GM12878 (cell line): ENCODE measurements at regions not wholly inside any gene's neighbourhood (a gene's known extent, or its start where the extent isn't known, plus 50 kb on each side); places are given as distances from the start of the nearest gene placed in this dataset.

Source experiments
- BRCA1 ChIP-seq: IDR thresholded peaks from 2 replicates; pipeline ENCODE4 v1.6.1; 2011; ENCODE audit warnings: low read depth, low read length, improper control_type of control experiment
- SMARCA5 ChIP-seq: fragments of 450-650 bp; IDR thresholded peaks from 2 replicates; pipeline ENCODE4 v1.6.1; 2017; ENCODE audit warnings: mild to moderate bottlenecking
- TF ChIP-seq, protein P1 (sequence below), 3 experiments: IDR thresholded peaks in 2 of 3; conservative IDR thresholded peaks in 1 of 3; 2 replicates each; pipeline ENCODE4 v1.5.1; 2011; ENCODE audit warnings: low read depth in 3 of 3, low read length in 3 of 3, mild to moderate bottlenecking in 3 of 3, control low read depth in 2 of 3, moderate library complexity in 2 of 3, inconsistent platforms in 1 of 3, mixed read lengths in 1 of 3; ENCODE audit not compliant: control insufficient read depth in 2 of 3, insufficient read depth in 1 of 3; ENCODE audit errors: extremely low read depth in 1 of 3

DNA sequence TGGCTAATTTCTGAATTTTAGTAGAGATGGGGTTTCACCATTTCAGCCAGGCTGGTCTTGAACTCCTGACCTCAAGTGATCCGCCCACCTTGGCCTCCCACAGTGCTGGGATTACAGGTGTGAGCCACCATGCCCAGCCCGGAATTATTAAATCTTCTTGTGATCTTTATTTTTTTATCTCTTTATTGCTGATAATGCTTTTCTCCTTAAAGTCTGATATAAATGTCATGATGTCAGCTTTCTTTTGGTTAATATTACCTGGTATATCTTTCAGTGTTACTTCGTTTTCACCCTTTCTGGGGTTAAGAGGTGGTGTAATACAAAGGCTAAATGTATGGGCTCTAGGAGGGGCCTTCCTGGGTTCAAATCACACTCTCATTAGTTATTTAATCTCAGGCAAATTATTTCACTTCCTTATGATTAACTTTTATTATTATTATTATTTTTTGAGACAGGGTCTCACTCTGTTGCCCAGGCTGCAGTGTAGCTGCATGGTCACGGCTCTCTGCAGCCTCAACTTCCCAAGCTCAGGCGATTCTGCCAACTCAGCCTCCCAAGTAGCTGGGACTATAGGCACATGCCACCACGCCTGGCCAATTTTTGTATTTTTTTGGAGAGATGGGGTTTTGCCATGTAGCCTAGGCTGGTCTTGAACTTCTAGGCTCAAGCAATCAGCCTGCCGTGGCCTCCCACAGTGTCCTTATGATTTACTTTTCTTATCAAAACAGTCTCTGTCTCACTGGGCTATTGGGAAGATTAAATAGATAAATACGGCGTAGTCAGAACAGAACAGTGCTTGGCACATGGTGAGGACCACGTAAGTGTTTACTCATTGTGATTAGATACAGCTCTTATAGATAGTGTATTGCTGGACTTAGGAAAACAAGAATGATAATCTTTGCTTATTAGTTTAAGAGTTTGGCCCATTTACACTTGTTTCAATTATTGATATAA is 216.5 kb downstream of the URB2 start:
- TF ChIP-seq, protein P1, sequence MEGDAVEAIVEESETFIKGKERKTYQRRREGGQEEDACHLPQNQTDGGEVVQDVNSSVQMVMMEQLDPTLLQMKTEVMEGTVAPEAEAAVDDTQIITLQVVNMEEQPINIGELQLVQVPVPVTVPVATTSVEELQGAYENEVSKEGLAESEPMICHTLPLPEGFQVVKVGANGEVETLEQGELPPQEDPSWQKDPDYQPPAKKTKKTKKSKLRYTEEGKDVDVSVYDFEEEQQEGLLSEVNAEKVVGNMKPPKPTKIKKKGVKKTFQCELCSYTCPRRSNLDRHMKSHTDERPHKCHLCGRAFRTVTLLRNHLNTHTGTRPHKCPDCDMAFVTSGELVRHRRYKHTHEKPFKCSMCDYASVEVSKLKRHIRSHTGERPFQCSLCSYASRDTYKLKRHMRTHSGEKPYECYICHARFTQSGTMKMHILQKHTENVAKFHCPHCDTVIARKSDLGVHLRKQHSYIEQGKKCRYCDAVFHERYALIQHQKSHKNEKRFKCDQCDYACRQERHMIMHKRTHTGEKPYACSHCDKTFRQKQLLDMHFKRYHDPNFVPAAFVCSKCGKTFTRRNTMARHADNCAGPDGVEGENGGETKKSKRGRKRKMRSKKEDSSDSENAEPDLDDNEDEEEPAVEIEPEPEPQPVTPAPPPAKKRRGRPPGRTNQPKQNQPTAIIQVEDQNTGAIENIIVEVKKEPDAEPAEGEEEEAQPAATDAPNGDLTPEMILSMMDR (IDR thresholded peaks at IDR 0.05 in 2 of 3, conservative IDR thresholded peaks at IDR 0.05 in 1 of 3; ENCODE audit: control insufficient read depth in 2 of 3, extremely low read depth in 1 of 3, insufficient read depth in 1 of 3, low read depth in 3 of 3, low read length in 3 of 3): no peak
- no peak for TF ChIP-seq BRCA1
- no peak for TF ChIP-seq SMARCA5
